ENCODE measurements at regions not wholly inside any gene's neighbourhood (a gene's known extent, or its start where the extent isn't known, plus 50 kb on each side); places are given as distances from the start of the nearest gene placed in this dataset.

- DNase-seq (ENCODE audit: extremely low spot score in 2 of 2) = no peak
- no peak overlapping the region for H3K27ac ChIP-seq
- no peaks in the 10 kb centered on the region for H3K27me3 ChIP-seq
- TF ChIP-seq POLR2A (IDR thresholded peaks at IDR 0.05) (no peak), POLR2AphosphoS5 (IDR thresholded peaks at IDR 0.05; ENCODE audit: insufficient read depth in 1 of 2, low read depth in 1 of 2) (no peak), CTCF (IDR thresholded peaks at IDR 0.05) (no peak)
- intact Hi-C loops (cut with DNase I) = no loop called here
- H3K4me3 ChIP-seq = no peak overlapping the region
- no peaks in the 10 kb centered on the region for H3K36me3 ChIP-seq
- no peaks in the 10 kb centered on the region for H3K4me1 ChIP-seq
- H3K9me3 ChIP-seq = no peaks in the 10 kb centered on the region
Observed at GRCh38 chr14:106556665-106557289, 1030.4 kb downstream of the TMEM121 start.

- Histone ChIP-seq H3K27me3 (no peaks in the 10 kb centered on the region), H3K4me1 (no peaks in the 10 kb centered on the region), H3K36me3 (no peaks in the 10 kb centered on the region), H3K4me3 (no peak overlapping the region), H3K9me3 (no peaks in the 10 kb centered on the region), H3K27ac (no peak overlapping the region)
- DNase-seq (ENCODE audit: extremely low spot score in 2 of 2) = no peak
- intact Hi-C loops (cut with DNase I) = no loop called here
- TF ChIP-seq CTCF (IDR thresholded peaks at IDR 0.05) = no peak
- TF ChIP-seq POLR2A (IDR thresholded peaks at IDR 0.05) = no peak
- no peak for TF ChIP-seq POLR2AphosphoS5 (IDR thresholded peaks at IDR 0.05; ENCODE audit: insufficient read depth in 1 of 2, low read depth in 1 of 2)
Observed at GRCh38 chr14:106562451-106562850, 1036.1 kb downstream of the TMEM121 start.

GRCh38 chr14:106564058-106564643 is 1037.8 kb downstream of the TMEM121 start:
- Histone ChIP-seq H3K36me3 (no peaks in the 10 kb centered on the region), H3K27ac (no peak overlapping the region), H3K27me3 (no peaks in the 10 kb centered on the region), H3K4me3 (no peak overlapping the region), H3K4me1 (no peaks in the 10 kb centered on the region), H3K9me3 (no peaks in the 10 kb centered on the region)
- intact Hi-C loops (cut with DNase I) = no loop called here
- TF ChIP-seq POLR2A (IDR thresholded peaks at IDR 0.05) (no peak), CTCF (IDR thresholded peaks at IDR 0.05) (no peak), POLR2AphosphoS5 (IDR thresholded peaks at IDR 0.05; ENCODE audit: insufficient read depth in 1 of 2, low read depth in 1 of 2) (no peak)
- DNase-seq (ENCODE audit: extremely low spot score in 2 of 2) = no peak

GRCh38 chr14:106578481-106578880 is 1052.1 kb downstream of the TMEM121 start:
- TF ChIP-seq POLR2AphosphoS5 (IDR thresholded peaks at IDR 0.05; ENCODE audit: insufficient read depth in 1 of 2, low read depth in 1 of 2) (no peak), CTCF (IDR thresholded peaks at IDR 0.05) (no peak), POLR2A (IDR thresholded peaks at IDR 0.05) (no peak)
- H3K36me3 ChIP-seq = no peaks in the 10 kb centered on the region
- no peaks in the 10 kb centered on the region for H3K27me3 ChIP-seq
- DNase-seq (ENCODE audit: extremely low spot score in 2 of 2) = no peak
- H3K27ac ChIP-seq = no peak overlapping the region
- intact Hi-C loops (cut with DNase I) = no loop called here
- H3K4me3 ChIP-seq = no peak overlapping the region
- H3K4me1 ChIP-seq = no peaks in the 10 kb centered on the region
- H3K9me3 ChIP-seq = no peaks in the 10 kb centered on the region

- no peaks in the 10 kb centered on the region for H3K4me1 ChIP-seq
- DNase-seq (ENCODE audit: extremely low spot score in 2 of 2) = no peak
- no peaks in the 10 kb centered on the region for H3K27me3 ChIP-seq
- no peak overlapping the region for H3K4me3 ChIP-seq
- no peak for TF ChIP-seq CTCF (IDR thresholded peaks at IDR 0.05)
- no peak for TF ChIP-seq POLR2A (IDR thresholded peaks at IDR 0.05)
- TF ChIP-seq POLR2AphosphoS5 (IDR thresholded peaks at IDR 0.05; ENCODE audit: insufficient read depth in 1 of 2, low read depth in 1 of 2) = no peak
- no peaks in the 10 kb centered on the region for H3K9me3 ChIP-seq
- intact Hi-C loops (cut with DNase I) = no loop called here
- H3K36me3 ChIP-seq = no peaks in the 10 kb centered on the region
- H3K27ac ChIP-seq = no peak overlapping the region
Observed at GRCh38 chr14:106579084-106579483, 1052.7 kb downstream of the TMEM121 start.
